ENCODE measurements at regions not wholly inside any gene's neighbourhood (a gene's known extent, or its start where the extent isn't known, plus 50 kb on each side); places are given as distances from the start of the nearest gene placed in this dataset.

DNA sequence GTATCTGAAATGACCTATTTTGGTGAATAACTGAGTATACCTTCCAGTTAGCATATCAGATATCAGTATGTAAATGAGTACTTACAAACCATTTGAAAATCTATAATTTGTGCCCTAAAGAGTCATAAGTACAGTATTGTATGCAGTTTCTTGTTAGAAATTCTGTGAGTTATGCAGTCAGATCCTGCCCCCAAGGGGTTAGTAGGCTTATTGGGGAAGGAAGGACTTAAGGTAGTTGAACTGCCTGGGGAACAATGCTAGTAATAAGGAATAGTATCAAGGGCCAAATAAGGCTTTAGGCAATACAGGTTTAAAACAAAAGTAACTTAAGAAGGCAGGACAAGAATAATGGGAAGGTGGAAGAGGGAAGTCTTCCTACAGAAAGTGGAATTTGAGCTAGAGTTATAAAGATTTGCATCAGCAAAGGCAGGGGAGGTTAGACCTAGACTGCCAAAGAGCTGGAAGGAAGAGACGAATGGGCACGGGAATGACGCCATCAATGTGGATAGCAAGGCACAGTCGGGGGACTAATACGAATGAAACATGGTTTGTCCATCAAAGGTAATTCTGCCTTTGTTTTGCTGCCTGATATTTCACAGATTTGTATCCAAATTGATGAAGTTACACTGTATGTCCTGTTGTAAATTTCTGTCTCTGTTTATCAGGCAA lies 182.9 kb upstream of the DPYD start:
- no peak for DNase-seq

DNA sequence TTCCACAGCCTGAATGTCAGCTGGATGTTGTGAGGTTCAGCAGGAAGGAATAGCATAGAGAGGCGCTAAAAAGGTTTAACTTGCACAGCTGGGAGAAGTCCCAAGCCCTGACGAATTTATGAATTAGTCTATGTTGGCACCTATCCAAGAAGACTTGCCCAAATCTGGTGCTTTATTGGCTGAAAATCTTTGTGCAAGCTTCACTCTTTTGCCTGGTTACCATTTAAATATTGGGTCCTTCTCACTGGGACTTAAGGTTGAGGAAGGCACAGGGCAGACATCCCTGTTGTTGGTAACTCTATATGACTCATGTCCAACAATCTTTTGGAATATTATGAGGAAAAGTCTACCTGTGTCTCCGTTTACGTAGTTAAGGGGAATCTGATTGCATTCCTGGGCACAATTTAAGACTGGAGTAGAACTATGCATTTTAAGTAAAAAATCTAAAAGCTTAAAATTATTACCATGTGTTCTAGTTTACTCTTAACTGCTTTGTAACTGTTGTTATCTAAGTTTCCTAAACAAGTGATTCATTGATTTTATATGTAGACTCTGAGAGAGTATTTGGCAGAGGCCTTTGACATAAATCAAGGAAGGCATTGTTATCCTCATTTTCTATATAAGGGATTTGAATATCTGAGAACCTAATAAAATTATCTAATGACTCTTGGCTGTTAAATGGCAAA lies 181.7 kb upstream of the DPYD start:
- no peak for DNase-seq

DNA sequence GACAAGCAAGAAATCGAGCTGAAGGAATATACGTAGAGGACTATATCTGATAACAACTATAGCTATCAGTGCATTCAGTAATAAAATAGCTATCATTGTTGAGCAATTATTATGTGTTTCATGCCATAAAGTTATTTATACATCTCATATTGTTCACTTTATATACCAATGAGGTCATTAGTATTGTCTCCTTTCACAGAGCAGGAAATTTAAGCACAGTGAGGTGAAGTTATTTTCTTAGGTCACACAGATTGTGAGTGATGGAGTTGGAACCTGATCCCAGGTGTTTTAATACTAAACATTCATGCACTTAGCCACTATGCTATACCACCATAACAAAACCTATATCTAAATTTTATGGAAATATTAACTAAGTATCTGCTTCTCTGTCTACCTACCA lies 180.5 kb upstream of the DPYD start:
- DNase-seq = no peak

DNA sequence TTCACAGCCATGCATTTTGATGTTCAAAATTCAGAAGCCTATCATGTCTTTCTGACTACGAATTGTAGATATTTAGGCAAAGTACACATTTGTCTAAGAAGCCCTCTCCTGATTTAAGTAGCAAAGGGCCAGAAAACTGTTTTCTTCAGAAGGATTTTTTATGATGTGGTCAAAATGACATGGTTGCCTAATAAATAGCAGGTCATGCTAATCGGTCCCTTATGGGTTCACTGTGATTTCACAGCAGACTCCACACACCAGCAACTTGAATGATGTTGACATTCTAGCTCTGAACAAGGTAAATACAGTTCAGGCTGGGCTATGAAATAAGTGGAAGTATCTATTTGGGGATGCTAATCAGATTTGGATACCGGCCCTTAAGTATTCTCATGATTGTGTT lies 178.7 kb upstream of the DPYD start:
- no peak for DNase-seq

DNA sequence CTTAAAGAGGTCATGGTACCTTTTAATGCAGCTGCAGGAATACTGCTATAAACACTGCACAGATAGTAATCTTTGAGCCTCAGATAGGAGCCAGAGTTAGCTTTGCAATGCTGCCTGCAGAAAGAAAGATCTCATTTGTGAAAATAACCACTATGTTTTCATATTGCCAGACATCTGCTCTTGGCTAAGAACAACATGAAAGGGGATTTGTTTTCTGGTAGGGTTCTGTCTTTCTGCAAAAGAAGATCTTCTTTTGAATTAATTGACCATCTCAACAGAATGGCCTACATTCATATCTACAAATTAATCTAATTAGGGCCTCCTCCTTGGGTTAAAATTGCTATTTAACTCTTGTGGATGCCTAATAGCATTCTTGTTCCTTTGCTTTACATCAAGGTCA lies 177.6 kb upstream of the DPYD start:
- DNase-seq = no peak

DNA sequence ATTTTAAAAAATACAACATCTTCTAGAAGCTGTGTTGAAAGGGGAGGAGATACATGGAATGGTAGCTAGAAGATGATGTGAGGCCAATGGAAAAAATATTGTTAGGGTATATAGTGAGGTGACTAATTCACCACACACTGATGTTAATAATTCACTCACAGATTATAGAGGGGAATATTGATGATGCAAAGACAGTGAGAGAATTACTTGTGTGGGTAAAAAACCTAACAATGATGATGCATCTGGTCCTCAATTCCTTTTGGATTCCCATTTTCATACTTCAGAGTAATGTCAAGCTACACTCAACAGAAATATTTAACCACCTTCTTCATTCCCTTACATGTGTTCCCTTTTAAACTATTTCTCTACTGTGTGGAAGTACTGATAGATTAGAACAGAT lies 169.5 kb upstream of the DPYD start:
- DNase-seq = no peak

DNA sequence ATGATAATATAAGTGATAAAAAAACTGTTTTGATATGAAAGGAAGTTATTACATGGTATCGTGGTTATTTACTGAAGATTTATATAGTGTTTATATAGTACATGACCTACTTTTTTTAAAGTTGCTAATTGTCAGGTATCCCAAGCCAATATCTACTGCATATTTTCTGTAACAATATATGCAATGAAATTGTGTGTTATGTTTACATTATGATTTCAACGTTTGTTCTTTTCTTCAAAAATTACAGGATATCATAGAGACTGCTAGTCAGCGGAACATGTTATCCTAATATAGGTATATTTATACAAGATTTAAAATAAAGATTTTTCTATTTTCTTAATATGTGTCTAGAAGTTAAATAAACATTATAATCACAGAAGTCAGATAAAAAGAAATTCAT lies 167.5 kb upstream of the DPYD start:
- no peak for DNase-seq

DNA sequence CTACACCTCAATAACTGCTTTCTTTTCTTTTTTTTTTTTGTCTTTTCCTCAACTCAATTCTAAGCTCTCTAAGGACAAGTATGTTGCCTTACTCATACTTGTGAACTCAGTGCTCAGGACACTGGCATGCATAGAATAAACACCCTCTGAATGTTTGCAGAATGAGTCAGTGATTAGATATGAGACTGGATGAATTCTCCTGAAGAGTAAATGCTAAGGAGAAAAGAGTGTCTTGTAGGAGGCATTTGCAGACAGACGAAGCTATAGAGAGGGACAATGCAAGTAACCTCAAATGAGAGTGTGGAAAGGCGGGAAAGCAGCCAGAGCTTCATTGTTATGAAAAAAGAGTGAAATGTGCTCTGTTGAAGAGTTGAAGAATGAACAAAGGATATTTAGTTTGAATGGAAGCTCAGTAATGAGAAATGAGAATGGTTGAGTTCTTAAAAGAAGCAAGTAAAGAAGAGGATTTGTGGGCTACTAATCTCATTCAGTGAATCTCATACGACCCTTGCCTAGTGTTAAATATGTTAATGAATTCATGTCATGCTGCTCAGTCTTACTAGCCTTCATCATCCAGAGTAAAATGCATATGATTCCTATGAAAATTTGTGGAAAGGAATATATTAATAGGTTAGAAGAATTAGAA lies 166.1 kb upstream of the DPYD start:
- no peak for DNase-seq

DNA sequence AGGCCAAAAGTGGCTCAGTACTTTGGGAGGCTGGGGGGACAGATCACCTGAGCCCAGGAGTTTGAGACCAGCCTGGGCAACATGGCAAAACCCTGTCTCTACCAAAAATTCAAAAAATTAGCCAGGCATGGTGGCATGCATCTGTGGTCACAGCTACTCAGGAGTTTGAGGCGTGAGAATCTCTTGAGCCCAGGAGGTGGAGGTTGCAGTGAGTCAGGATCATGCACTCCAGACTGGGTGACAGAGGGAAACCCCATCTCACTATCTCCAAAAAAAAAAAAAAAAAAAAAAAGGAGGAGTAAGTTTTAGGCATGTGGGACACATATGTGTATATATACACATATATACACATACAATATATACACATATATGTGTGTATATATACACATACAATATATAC lies 165.3 kb upstream of the DPYD start:
- DNase-seq = no peak

DNA sequence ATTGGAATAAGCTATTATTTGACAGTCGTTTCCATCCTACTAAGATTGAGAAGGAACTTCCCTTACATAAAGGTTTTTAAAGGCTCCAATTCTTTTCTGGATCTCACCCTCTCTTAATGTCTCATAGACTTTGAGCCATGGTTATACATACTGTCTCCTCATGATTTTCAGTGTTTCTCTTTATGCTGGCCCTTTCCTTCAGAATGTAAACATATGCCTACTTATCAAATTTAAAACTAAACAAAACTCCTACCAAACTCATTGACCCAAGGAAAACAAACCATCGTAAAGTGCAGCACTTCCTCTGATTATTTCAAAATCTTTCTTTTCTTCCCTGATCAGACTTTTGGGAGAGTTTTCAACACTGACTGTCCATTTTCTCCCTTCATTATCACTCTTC lies 163.4 kb upstream of the DPYD start:
- no peak for DNase-seq

DNA sequence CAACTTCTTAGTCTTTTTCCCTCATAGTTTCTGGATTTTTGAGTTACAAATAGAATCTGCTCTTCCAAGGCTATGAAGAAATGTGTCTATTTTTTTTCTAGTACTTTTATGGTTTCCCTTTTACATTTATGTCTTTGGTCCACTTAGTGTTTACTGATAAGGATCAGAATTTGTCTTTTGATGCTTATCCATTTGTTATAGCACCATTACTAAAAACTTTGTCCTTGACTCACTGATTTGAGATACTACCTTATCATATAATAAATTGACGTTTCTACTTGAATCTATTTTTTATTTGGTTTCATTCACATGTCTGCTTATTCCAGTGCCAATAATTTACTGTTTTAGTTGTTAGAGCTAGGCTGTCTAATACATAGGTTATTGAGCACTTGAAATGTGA lies 161.1 kb upstream of the DPYD start:
- DNase-seq = no peak

DNA sequence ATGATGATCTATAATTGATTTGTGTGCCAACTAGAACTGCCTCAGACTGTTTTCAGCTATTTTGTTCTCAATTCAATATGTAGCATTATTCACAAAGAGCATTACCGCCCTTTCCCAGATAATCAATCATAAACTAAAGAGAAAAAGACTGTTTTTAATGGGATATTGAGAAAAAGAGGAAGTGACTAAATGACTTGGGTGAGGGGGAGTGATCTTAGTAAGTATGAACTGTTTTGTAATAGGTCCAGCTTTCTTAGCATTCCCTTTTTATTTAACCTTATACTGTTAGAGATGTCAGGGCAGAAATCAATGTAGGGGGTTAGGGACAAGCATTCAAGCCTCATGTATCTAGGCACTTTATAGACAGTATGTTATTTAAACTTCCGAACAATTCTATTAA lies 157.8 kb upstream of the DPYD start:
- no peak for DNase-seq

DNA sequence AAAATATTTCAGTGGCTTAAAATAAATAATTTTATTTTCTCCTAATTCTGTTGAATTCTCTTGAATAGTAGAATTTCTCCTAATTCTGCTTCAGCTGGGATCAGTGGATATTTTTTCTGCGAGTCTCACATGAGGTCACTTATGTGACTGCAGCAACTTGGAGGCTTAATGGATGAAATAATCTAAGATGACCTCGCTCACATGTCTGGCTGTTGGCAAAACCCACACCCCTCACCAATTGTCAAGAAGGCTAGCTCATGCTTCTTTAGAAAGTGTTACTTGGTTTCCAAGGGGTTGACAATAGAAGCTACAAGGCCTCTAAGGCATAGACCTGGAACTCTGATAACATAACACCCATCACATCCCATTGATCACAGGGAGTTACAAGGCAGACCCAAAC lies 156.9 kb upstream of the DPYD start:
- no peak for DNase-seq

DNA sequence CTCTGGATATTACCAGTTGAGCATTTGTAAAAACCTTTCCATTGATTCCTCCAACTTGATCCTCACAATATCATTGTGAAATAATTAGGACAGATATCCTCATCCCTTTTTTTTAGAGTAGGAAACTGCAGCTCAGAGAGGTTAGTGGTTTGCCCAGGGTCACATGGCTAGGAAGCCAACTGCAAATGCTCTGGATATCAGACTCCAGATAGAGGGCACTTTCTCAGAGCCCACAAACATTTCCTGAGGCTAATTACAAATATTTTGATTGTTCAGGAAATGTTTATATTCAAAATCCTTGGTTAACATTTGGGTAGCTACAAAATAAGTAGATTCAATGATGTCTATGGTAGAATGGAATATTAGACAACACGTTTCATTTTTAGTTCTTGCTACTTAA lies 154.8 kb upstream of the DPYD start:
- DNase-seq = no peak

DNA sequence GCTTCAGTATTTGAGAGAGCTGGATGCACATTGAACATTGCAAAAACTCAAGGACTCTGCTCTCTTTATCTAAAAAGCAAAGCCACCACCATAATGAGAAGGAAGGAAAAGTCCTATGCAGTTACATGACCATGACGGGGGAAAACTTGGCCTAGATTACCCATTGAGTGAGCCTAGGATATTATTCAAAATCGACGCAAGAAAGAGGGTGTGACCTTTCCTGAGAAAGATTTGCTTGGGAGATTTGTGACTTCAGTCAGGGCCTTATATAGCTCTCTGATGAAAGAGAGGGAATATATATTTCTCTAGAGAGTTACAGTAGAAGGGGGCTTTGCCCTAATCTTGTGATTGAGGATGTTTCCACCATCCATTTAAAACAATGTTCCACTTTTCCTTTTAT lies 153.0 kb upstream of the DPYD start:
- DNase-seq = no peak

DNA sequence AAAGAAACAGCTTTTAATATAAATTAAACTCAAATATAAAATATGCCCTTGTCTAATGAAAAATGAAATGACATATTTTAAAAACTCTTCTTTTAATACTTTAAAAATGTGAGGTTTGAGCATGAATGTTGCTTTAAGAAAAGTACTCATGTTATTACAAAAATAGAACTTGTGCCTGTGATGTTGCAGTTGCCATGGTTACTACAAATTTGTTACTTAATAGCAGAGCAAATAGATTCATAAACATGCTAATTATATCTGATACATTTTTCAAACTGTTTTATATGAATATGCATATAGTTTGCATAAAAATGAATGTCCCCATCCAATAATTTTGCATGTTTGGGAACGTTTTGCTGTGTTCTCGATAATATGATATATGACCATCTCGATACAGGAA lies 152.3 kb upstream of the DPYD start:
- DNase-seq = no peak

DNA sequence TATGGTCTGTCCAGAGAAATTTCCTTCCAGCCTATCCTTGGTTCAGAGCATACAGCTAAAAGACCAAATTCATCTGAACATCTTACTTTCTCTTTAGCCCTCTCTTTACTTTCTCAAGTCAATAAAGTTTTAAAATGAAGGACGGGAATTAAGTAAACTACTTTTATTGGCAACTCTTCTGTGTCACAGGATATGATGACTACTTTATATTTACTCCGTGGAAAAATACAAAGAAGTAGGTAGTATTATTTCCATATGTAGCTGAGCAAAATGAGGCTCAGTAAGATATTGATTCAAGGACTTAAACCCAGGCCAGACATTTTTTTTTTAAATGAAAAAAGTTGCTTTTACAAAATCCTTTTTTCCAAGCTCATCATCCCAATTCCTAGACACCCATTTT lies 151.2 kb upstream of the DPYD start:
- DNase-seq = no peak

DNA sequence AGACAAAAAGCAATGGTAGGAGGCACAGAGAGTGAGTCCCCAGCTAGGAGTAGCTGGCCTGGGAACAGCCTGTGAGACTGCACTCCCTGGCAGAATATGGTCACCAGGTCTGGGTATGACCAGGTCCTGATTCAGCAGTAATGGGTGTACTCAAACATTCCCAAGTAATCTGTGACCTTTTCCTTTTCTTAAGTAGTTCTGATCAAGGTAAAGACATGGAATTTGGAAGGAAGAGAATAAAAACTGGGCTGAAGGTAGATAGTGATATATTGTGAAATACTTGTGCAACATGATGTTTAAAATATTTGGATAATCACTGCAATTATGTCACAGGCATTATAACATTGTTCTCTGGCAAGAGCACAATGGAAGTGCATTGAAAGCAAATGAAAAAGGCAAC lies 147.2 kb upstream of the DPYD start:
- DNase-seq = no peak

DNA sequence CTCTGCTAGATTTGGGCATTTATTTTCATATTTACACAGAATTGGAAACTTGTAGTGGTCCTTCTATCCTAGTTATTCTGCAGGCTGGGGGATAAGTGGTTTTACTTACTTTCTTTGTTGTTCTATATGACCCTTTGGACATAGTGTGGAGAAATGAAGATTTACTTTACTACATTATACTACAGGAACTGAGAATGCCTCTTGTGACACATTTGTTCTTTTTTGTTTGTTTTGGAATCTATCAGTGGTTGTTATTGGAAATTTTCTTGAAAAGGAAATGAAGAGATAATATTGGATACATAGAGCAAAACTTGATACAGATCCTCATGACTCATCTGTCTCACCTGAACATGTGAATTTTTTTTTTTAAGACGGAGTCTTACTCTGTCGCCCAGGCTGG lies 146.1 kb upstream of the DPYD start:
- no peak for DNase-seq

DNA sequence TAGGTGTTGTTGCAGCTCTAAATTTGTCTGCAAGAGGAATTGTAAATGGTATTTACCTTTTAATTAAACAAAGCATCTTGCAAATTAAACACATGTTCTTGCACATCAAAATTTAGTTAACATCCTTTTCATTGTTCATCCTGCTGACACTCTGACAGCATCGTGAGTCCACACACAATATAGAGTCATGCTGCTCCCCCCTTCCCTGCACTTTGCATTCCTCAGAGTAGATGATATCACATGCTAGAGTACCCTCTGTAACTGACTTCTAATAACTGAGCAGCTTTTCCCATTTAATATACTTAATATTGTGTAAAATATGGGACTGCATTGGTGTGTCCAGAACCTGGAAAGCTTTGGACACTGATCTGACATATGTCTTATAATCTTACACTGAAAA lies 138.8 kb upstream of the DPYD start:
- DNase-seq = no peak

DNA sequence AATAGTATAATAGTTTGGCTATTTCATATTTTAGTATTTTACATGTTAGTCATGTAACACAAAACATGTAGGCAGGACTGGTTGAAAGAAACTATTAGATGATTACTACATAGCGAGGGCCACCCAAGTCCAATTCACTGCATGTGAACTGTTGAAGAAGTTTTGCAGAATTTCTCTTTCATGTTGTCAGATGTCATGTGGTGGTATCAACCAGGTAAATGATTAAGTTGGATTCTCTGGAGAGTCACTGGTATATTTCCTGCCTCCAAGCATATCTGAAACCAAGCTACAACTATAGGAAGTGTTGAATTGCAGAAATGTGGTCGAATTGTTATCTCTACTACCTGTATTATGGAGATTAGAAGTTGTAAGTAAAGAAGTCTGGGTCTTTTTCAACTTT lies 137.8 kb upstream of the DPYD start:
- DNase-seq = no peak

DNA sequence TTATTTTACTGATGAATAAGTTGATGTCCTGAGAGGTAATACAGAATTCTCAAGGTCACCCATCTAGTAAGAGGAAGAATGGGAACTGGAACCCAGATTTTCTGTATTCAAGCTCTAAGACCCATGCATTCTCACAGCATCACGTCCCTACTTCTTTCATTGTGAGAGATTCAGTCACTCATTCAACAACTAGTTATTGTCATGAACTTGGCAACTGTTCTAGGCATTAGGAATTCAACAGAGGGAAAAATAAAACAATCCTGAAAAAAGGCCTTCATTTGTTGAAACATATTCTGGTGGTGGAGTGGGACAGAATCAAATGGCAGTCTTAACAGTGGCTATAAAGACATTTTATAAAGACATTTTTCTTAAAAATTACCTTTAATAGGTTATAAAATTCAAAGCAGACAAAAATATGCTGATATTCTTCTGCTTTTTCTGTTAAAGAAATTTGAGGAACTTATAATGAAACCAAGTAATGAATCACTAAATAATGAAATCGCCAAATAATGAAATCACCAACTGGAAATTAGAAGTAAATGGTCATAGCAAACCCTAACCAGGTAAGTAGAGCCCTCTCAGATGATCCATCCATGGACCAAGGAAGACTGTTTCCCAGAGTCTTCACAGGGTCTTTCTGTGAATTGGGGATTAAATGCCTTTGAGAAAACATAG lies 136.5 kb upstream of the DPYD start:
- no peak for DNase-seq

DNA sequence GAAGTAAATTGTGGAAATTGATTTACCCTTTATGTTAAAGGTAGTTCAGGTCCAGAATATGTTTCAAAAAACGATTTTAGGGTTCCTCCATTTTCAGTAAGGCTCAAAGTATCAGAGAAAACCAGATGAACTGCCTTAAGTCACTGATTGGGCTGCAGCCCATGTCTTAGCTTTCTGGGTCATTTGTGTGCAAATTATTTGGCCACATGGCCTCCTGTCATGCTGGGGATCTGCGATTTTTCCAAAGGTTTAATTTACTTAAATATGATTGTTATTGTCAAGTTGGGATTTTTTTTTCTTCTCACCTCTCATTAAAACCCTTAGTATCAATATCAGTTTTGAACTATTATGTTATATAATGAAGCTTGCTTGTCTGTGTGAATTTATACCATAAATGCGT lies 135.9 kb upstream of the DPYD start:
- DNase-seq = no peak

DNA sequence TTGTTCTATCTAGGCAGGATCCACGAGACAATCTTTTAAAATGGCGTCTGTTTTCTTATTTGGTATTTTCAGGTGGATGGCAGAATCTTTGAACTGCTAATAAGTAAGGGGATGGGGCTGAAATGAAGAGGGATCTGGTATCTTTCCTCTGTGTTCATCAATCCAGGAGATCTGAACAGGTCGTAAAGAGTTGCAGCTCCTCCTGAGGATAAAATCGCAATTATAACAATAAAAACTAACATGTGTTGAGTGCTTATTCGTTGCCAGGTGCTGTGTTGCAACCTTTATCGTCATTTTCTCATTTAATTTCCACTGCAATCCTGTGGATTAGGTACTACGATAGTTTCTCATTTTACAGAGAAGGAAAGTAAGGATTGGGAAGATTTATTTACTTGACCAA lies 134.6 kb upstream of the DPYD start:
- DNase-seq = no peak

Data from NCI-H510A (cell line).